PC-3 (cell line): ENCODE measurements at regions not wholly inside any gene's neighbourhood (a gene's known extent, or its start where the extent isn't known, plus 50 kb on each side); places are given as distances from the start of the nearest gene placed in this dataset.

Experiments
- ATAC-seq: fragments of 200-7000 bp; cut with Tn5 transposase; 2 replicates; pipeline ENCODE4 v1.9.1; 2020; ENCODE audit warnings: mild to moderate bottlenecking, moderate library complexity
- BruUV-seq: library from RNA; stranded (reverse); fragments of 400-500 nt; replicated peaks from 2 replicates; lab custom pipeline; 2021; lab: Mats Ljungman, UMichigan
- CTCF ChIA-PET: fragments of 300-600 bp; sonication (Branson Sonifier 250); formaldehyde crosslinking; loops from one replicate; lab custom pipeline; 2022; ENCODE audit warnings: antibody characterized with exemption; lab: Charles Lee
- POLR2A ChIA-PET: fragments of 300-600 bp; sonication (Branson Sonifier 250); formaldehyde crosslinking; loops from one replicate; lab custom pipeline; 2022; ENCODE audit warnings: antibody characterized with exemption; ENCODE audit not compliant: unreplicated experiment; lab: Charles Lee
- DNase-seq: peaks from one replicate; pipeline ENCODE4 v3.0.0-alpha.2; 2015
- H2AFZ ChIP-seq: fragments of 300-600 bp; sonication (generic); 2 replicates; pipeline ENCODE4 v1.6.0; 2016; ENCODE audit warnings: antibody characterized with exemption, low read length
- H3F3A ChIP-seq: fragments of 300-600 bp; sonication (generic); one replicate; pipeline ENCODE4 v1.6.0; 2017; ENCODE audit warnings: antibody characterized with exemption, low read length, control low read depth, mild to moderate bottlenecking; ENCODE audit not compliant: unreplicated experiment
- H3K27ac ChIP-seq: fragments of 300-600 bp; sonication (generic); 2 replicates; pipeline ENCODE4 v1.5.1; 2016; ENCODE audit warnings: mild to moderate bottlenecking, low read length
- H3K27me3 ChIP-seq: fragments of 300-600 bp; sonication (generic); 2 replicates; pipeline ENCODE4 v1.6.1; 2016; ENCODE audit warnings: low read length, mixed read lengths
- H3K36me3 ChIP-seq: fragments of 300-600 bp; sonication (generic); 2 replicates; pipeline ENCODE4 v1.6.1; 2016; ENCODE audit warnings: low read depth, mixed run types, low read length, mixed read lengths
- H3K4me1 ChIP-seq: fragments of 300-600 bp; sonication (generic); 2 replicates; pipeline ENCODE4 v1.5.1; 2016; ENCODE audit warnings: low read length; ENCODE audit not compliant: insufficient read depth
- H3K4me2 ChIP-seq: fragments of 300-600 bp; sonication (generic); 2 replicates; pipeline ENCODE4 v1.6.0; 2016; ENCODE audit warnings: low read length
- H3K4me3 ChIP-seq: fragments of 300-600 bp; sonication (generic); 2 replicates; pipeline ENCODE4 v1.5.1; 2016; ENCODE audit warnings: mild to moderate bottlenecking, low read length, mixed read lengths
- H3K79me2 ChIP-seq: fragments of 300-600 bp; sonication (generic); 2 replicates; pipeline ENCODE4 v1.6.1; 2017; ENCODE audit warnings: low read length, mixed read lengths
- H3K9ac ChIP-seq: fragments of 300-600 bp; sonication (generic); 2 replicates; pipeline ENCODE4 v1.6.0; 2016; ENCODE audit warnings: mild to moderate bottlenecking, low read length
- H3K9me2 ChIP-seq: fragments of 300-600 bp; sonication (generic); replicated peaks from 2 replicates; pipeline ENCODE4 v1.6.1; 2016; ENCODE audit warnings: mixed run types, low read length, mixed read lengths
- H3K9me3 ChIP-seq: fragments of 300-600 bp; sonication (generic); 2 replicates; pipeline ENCODE4 v1.6.1; 2016; ENCODE audit warnings: low read length, mixed read lengths
- H4K20me1 ChIP-seq: fragments of 300-600 bp; sonication (generic); 2 replicates; pipeline ENCODE4 v1.6.1; 2016; ENCODE audit warnings: low read length, mixed read lengths
- EZH2 ChIP-seq: fragments of 300-600 bp; sonication (generic); IDR thresholded peaks from one replicate; pipeline ENCODE4 v1.6.1; 2017; ENCODE audit warnings: antibody characterized with exemption, mild to moderate bottlenecking, low read length; ENCODE audit not compliant: unreplicated experiment
- EZH2phosphoT487 ChIP-seq: fragments of 300-600 bp; sonication (generic); IDR thresholded peaks from 2 replicates; pipeline ENCODE4 v1.6.1; 2018; ENCODE audit warnings: mild to moderate bottlenecking, antibody characterized with exemption, low read length, borderline replicate concordance
- intact Hi-C: fragments of 100-400 bp; cut with micrococcal nuclease; formaldehyde crosslinking; loops from 2 replicates; pipeline ENCODE4 v1.9.0; 2023
- TF ChIP-seq, protein P1 (sequence below): fragments of 300-600 bp; sonication (generic); conservative IDR thresholded peaks from 2 replicates; pipeline ENCODE4 v1.5.1; 2017; ENCODE audit warnings: antibody characterized with exemption, low read depth, mild to moderate bottlenecking, low read length

DNA sequence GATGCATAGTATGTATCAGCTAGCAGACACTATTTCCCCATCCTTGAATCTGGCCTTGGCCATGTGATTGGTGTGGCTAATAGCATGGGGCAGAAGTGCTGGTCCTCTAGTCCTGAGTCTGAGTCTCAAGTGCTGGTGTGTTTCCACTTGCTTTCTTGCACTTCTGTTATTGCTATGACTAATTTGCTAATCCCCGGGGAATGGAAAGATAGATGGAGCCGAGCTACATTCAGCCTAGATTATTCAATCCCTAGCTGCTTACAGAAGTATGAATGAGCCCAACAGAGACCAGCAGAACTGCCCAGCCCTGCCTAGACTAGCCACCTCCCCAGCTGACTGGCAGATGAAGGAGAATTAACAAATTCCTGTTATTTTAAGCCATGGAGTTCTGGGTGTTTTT lies 53.2 kb upstream of the SYPL1 start:
- DNase-seq (no peak), ATAC-seq (no peak)
- no peak overlapping the region for H3K27ac ChIP-seq

DNA sequence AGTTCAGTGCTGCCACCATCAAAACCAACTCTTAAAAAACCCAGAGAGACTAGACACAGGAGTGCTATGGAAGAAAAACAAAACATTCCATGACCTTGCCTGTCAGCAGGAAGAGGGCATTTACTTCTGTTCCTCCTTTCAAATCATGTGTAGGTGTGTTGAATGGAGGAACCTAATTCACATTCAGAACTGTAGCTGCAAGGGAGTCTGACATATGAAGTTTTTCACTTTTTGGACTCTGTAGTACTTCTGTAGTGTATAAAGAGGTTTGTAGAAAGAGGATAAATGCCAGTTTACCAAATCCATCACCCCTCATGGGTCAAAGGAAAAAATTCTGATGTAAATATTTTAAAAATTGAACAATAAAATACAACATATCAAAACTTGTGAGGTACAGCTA lies 51.1 kb upstream of the SYPL1 start:
- BruUV-seq = no TSS peak
- Histone ChIP-seq H3K4me1 (no peaks in the 10 kb centered on the region; the same call in 1 of the 2 replicates), H4K20me1 (no peaks in the 10 kb centered on the region), H3K9me2 (no peaks in the 10 kb centered on the region), H2AFZ (no peak overlapping the region), H3K27me3 (0 out of 2 replicates have a peak, but pooled peaks cover 4% of the 10 kb centered on the region), H3K27ac (no peak overlapping the region), H3K9ac (no peak overlapping the region), H3K4me3 (no peak overlapping the region), H3K4me2 (no peak overlapping the region), H3K36me3 (no peaks in the 10 kb centered on the region), H3K79me2 (no peaks in the 10 kb centered on the region), H3K9me3 (peaks cover 22% of the 10 kb centered on the region; the same call in 1 of the 2 replicates), H3F3A (no peaks in the 10 kb centered on the region)
- ATAC-seq (no peak), DNase-seq (no peak)
- TF ChIP-seq EZH2 (no peak), EZH2phosphoT487 (no peak)
- TF ChIP-seq, protein P1, sequence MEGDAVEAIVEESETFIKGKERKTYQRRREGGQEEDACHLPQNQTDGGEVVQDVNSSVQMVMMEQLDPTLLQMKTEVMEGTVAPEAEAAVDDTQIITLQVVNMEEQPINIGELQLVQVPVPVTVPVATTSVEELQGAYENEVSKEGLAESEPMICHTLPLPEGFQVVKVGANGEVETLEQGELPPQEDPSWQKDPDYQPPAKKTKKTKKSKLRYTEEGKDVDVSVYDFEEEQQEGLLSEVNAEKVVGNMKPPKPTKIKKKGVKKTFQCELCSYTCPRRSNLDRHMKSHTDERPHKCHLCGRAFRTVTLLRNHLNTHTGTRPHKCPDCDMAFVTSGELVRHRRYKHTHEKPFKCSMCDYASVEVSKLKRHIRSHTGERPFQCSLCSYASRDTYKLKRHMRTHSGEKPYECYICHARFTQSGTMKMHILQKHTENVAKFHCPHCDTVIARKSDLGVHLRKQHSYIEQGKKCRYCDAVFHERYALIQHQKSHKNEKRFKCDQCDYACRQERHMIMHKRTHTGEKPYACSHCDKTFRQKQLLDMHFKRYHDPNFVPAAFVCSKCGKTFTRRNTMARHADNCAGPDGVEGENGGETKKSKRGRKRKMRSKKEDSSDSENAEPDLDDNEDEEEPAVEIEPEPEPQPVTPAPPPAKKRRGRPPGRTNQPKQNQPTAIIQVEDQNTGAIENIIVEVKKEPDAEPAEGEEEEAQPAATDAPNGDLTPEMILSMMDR = no peak
- intact Hi-C loops = no loop called here
- CTCF ChIA-PET = no interaction called here
- POLR2A ChIA-PET = no interaction called here

More for the DNA sequence above, 53.2 kb upstream of the SYPL1 start:
- Histone ChIP-seq H4K20me1 (no peaks in the 10 kb centered on the region), H3F3A (no peaks in the 10 kb centered on the region), H3K36me3 (no peaks in the 10 kb centered on the region), H3K27me3 (no peaks in the 10 kb centered on the region), H3K9me3 (peaks cover 14% of the 10 kb centered on the region; the same call in 1 of the 2 replicates), H3K79me2 (no peaks in the 10 kb centered on the region), H3K4me1 (no peaks in the 10 kb centered on the region; the same call in 1 of the 2 replicates), H3K9ac (no peak overlapping the region), H3K9me2 (no peaks in the 10 kb centered on the region), H3K4me2 (no peak overlapping the region), H3K4me3 (no peak overlapping the region), H2AFZ (no peak overlapping the region)
- ChIA-PET CTCF (interaction anchor here (0.6 to 1.1 kb wide), 2 partner anchors 12 to 576 kb away, joined by 3 to 4 read pairs; no protein-coding TSS in a partner anchor), POLR2A (no interaction called here)
- no TSS peak for BruUV-seq
- TF ChIP-seq EZH2phosphoT487 (no peak), EZH2 (no peak)
- TF ChIP-seq, protein P1 = no peak
- intact Hi-C loops = no loop called here
